GM21390 (cell line): ENCODE measurements at regions not wholly inside any gene's neighbourhood (a gene's known extent, or its start where the extent isn't known, plus 50 kb on each side); places are given as distances from the start of the nearest gene placed in this dataset.
"Not testable (repeated sequence)": the region's sequence is repeated elsewhere in the genome, so short reads cannot be mapped to it uniquely, and the experiment has no call there.

Source experiments
- ATAC-seq: cut with Tn5 transposase; IDR thresholded peaks from one replicate; pipeline ENCODE4 v1.9.1; 2021; ENCODE audit not compliant: unreplicated experiment

GRCh38 chr18:40124107-40124506 lies 1830.9 kb upstream of the PIK3C3 start:
- ATAC-seq, result no peak

GRCh38 chr18:40120796-40121391 lies 1834.1 kb upstream of the PIK3C3 start:
- no peak for ATAC-seq

- no peak for ATAC-seq
These were observed 1834.7 kb upstream of the PIK3C3 start for GRCh38 chr18:40120356-40120755.

- ATAC-seq, result not testable (repeated sequence)
These were observed 1835.5 kb upstream of the PIK3C3 start for GRCh38 chr18:40119581-40119980.

- ATAC-seq, result no peak
These were observed 1844.6 kb upstream of the PIK3C3 start for GRCh38 chr18:40110455-40110854.

GRCh38 chr18:40109252-40110049 lies 1845.6 kb upstream of the PIK3C3 start:
- ATAC-seq, result no peak

GRCh38 chr18:40108596-40108995 lies 1846.4 kb upstream of the PIK3C3 start:
- ATAC-seq, result no peak

GRCh38 chr18:40102903-40103302 lies 1852.1 kb upstream of the PIK3C3 start:
- no peak for ATAC-seq

- ATAC-seq, result no peak
These were observed 1855.4 kb upstream of the PIK3C3 start for GRCh38 chr18:40099641-40100040.

GRCh38 chr18:40096675-40097074 lies 1858.4 kb upstream of the PIK3C3 start:
- no peak for ATAC-seq

GRCh38 chr18:40094441-40094840 lies 1860.6 kb upstream of the PIK3C3 start:
- ATAC-seq, result no peak

GRCh38 chr18:40088130-40088529 lies 1866.9 kb upstream of the PIK3C3 start:
- no peak for ATAC-seq

- ATAC-seq, result no peak
These were observed 1875.2 kb upstream of the PIK3C3 start for GRCh38 chr18:40079786-40080185.

GRCh38 chr18:40075616-40076015 lies 1879.4 kb upstream of the PIK3C3 start:
- ATAC-seq, result no peak

GRCh38 chr18:40072761-40073160 lies 1882.3 kb upstream of the PIK3C3 start:
- no peak for ATAC-seq

GRCh38 chr18:40066368-40066767 lies 1888.7 kb upstream of the PIK3C3 start:
- ATAC-seq, result no peak

- no peak for ATAC-seq
These were observed 1891.5 kb upstream of the PIK3C3 start for GRCh38 chr18:40063488-40063887.

- ATAC-seq, result no peak
These were observed 1893.9 kb upstream of the PIK3C3 start for GRCh38 chr18:40061086-40061485.

- no peak for ATAC-seq
These were observed 1894.5 kb upstream of the PIK3C3 start for GRCh38 chr18:40060562-40060961.

GRCh38 chr18:40058811-40059570 lies 1896.0 kb upstream of the PIK3C3 start:
- no peak for ATAC-seq

GRCh38 chr18:40056079-40056692 lies 1898.8 kb upstream of the PIK3C3 start:
- ATAC-seq, result no peak
